HG03439 (cell line): ENCODE measurements at regions not wholly inside any gene's neighbourhood (a gene's known extent, or its start where the extent isn't known, plus 50 kb on each side); places are given as distances from the start of the nearest gene placed in this dataset.

Experiments used
- ATAC-seq: cut with Tn5 transposase; IDR thresholded peaks from one replicate; pipeline ENCODE4 v1.9.1; 2021; ENCODE audit warnings: mild to moderate bottlenecking, moderate library complexity; ENCODE audit not compliant: unreplicated experiment

DNA sequence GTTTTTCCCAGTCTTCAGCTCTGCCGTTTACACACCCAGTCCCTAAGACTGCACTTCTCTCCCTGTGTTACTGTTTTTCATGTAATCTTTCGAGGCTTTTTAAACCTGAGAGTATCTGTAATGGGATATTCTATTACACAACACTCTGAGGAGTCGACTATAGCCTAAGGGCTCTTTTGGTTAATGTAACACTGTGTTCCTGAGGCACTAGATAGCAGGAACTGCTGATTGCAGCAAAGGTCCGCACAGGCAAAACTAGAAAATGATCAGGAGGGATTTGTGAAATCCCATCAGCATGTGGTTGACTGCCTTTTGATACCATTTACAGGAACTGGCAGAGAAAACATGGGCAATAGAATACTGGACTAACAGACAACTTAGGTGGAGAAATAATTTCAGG lies 512.3 kb upstream of the RAG2 start:
- ATAC-seq: no peak

DNA sequence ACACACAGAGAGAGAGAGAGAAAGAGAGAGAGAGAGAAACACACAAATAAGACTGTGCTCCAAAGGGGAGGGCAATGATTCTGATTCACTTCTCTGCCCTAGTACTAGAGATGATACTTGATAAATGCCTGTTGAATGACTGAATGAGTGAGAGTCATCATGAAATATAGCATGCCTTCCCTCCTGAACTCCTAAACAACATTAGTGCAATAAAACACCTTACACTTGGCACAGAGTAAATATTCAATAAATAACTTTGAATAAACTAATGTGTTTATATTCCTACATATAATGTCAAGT lies 511.2 kb upstream of the RAG2 start:
- ATAC-seq: no peak

- no peak for ATAC-seq
Observed at GRCh38 chr11:37108436-37109285, 510.6 kb upstream of the RAG2 start.

- ATAC-seq: no peak
Observed at GRCh38 chr11:37107831-37108230, 509.8 kb upstream of the RAG2 start.

DNA sequence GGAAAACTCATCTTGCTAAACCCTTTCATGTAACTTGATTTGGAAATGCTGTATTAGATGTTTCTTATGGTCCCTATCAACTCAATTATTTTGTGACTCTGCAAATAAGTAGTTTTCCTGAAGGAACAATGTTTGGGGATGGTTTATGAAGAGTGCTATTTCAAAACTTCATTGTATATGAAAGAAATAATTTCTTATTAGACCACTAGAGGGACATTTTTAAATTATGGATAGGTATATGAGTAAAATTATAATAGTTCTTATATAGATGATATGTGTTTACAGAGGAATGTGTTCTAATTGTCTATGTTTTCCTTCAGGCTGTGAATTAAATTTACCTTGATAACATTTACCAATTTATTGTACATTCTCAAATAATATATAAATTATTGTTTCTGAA lies 509.4 kb upstream of the RAG2 start:
- ATAC-seq: no peak

- ATAC-seq: no peak
Observed at GRCh38 chr11:37105427-37105826, 507.4 kb upstream of the RAG2 start.

DNA sequence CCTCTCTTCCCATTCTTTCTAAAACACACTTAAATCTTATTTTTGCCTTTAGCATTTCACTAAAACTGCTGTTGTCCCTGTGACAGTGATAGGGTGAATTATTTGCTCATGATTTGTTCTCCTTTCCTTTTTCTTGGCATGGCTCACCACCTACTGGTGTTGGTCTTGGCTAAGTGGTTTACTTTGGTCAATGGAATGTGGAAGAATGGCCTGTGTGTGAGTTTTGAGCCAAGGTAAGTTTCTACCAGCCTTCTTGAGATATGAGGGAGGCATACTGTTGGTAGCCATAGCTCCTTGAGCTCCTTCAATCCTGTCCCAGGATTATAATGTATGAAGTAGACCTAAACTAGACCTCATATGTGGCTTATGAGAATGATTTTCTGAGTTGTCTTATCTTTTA lies 506.3 kb upstream of the RAG2 start:
- no peak for ATAC-seq

DNA sequence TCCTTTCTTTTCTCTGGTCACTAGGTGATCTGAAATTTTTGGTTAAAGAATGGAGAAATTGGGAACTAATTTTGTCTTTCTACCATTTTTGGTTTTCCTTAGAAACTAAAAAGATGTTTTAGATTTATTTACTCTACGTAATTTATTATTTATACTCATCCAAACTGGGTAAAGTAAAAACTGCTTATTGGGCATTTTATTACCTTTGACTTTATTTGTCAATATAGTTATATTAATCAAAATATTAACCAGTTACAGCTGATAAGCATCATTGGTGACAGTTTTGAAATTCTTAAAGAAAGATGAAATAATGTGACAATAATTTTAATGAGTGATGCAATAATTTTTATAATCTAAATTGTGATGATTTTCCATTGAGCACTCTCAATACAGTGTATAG lies 502.0 kb upstream of the RAG2 start:
- no peak for ATAC-seq

DNA sequence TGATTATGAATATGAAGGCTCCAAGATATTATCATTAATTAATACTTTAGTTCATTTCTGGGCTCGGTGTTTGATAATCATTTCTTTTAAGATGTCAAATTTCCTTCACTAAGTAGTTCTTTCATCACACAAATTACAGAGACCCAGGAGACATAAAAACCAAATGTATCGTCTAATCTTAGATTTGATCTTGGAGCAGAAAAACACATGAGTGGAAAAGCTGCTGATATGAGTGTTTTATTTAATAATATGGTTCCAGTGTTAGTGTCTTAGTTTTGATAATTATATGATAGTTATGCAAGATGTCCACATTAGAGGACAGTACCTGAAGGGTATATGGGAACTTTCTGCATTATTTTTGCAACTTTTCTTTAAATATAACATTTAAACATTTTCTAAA lies 494.5 kb upstream of the RAG2 start:
- no peak for ATAC-seq

DNA sequence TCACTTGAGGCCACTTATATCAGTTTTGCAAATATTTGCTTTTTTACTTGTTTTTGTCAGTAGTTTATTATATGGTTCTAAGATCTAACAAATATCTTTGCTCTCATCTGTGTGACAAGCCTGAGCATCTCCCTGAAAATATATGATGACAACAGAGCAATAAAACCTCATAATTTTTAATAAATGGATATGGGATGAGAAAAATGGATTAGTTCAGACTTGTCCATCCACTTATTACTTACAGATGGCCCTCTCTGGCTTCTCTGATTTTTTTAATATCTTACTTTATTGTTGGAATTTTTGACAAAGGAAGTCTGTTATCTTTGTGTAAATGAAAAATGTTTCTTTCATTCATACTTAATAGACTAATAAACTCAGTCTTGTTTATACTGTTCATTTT lies 491.4 kb upstream of the RAG2 start:
- ATAC-seq: no peak

GRCh38 chr11:37088573-37088910 lies 490.5 kb upstream of the RAG2 start:
- no peak for ATAC-seq

- ATAC-seq: no peak
Observed at GRCh38 chr11:37087650-37088572, 489.9 kb upstream of the RAG2 start.

DNA sequence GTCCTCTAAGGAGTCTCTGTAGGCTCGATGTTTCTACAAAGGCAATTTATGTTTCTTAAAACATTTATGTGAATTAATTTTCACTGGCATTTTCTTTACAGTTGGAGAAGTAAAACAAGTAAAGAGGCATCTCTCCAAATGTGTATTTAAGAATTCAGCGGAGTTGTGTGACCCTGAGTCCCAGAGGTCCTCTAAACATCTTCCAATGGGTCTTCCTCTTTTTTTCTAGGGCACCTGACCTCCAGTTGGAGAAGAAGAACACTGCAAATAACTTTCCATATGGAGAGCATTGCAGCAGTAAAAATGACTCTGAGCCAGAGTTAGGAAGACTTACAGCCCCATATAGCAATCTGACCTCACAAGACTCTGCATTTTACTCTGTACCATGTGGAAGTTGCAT lies 480.5 kb upstream of the RAG2 start:
- ATAC-seq: no peak

GRCh38 chr11:37076866-37077265 lies 478.8 kb upstream of the RAG2 start:
- no peak for ATAC-seq

- ATAC-seq: no peak
Observed at GRCh38 chr11:37072538-37073055, 474.6 kb upstream of the RAG2 start.

- no peak for ATAC-seq
Observed at GRCh38 chr11:37050311-37050710, 452.3 kb upstream of the RAG2 start.

GRCh38 chr11:37040921-37041320 lies 442.9 kb upstream of the RAG2 start:
- ATAC-seq: no peak

GRCh38 chr11:37038911-37039310 lies 440.9 kb upstream of the RAG2 start:
- ATAC-seq: no peak

DNA sequence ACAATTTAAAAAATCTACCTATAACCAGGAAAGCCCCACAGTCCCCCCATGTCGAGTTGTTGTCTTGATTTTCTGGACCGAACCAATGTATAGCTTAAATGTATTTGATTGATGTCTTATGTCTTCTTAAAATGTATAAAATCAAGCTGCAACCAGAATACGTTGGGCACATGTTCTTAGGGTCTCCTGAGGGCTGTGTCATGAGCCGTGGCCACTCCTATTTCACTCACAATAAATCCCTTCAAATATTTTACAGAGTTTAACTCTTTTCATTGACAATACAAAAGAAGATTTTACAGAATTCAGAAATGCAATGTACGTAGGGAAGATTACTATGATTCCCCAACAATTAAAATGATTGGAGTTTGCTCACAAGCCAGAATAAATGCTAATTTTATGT lies 428.7 kb upstream of the RAG2 start:
- no peak for ATAC-seq

DNA sequence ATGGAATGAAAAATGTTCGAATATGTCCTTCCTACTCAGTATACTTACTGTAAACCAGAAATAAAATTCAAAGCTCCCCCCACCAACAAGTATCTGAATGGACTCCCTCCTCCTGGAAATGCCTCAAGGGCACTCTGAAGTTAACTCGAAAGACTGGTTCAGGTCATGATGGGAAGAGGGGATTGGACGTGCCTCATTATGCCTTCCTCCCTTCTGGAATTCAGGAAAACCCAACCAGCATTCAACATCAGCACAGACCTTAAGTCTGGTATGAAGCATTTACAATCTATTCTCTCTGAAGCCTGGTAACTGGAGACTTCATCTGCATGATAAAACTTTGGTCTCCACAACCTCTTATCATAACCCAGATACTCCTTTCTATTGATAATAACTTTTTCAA lies 428.3 kb upstream of the RAG2 start:
- no peak for ATAC-seq

GRCh38 chr11:37006563-37006962 lies 408.5 kb upstream of the RAG2 start:
- no peak for ATAC-seq

DNA sequence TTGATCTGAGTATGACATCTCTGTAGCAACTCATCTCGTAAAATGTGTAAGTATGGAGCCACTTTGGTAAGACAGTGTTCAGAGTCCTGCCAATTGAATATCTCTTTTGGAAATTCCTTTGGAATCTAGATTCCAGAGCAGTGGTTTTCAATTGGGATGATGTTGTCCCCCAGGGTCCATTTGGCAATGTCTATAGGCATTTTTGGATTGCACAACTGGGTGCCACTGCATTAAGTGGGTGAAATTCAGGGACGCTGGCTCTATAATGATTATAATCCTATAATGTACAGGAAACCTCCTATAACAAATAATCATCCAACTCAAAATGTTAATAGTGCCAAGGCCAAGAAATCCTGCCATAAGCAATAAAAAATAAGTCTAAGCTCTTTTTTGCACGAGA lies 404.8 kb upstream of the RAG2 start:
- ATAC-seq: no peak
